NCI-H1092 treated with DMSO at 0.1 percent for 48 hours (cell line): ENCODE measurements at regions not wholly inside any gene's neighbourhood (a gene's known extent, or its start where the extent isn't known, plus 50 kb on each side); places are given as distances from the start of the nearest gene placed in this dataset.
"Not testable (repeated sequence)": the region's sequence is repeated elsewhere in the genome, so short reads cannot be mapped to it uniquely, and the experiment has no call there.

Source experiments
- DNase-seq: peaks from one replicate; lab custom pipeline; 2025; lab: John Stamatoyannopoulos, UW

DNA sequence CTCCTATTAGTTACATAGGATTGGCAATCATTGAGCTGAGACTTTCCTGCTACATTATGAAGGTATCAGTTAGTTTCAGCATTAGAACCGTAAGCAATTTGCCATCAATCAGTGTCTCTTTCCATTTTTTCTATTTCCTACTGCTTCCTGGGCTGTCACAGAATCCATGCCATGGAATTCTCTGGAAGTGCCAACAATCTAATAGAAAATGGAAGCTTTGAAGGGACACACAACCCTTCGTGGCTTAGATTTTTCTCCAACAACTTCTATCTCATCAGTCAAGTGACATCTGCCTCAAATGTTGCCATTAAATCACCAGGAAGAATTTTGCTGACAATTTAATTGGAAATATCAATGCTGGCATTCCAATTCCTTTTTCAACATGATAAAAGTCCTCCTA lies 183.5 kb upstream of the PARD3B start:
- DNase-seq = no peak

DNA sequence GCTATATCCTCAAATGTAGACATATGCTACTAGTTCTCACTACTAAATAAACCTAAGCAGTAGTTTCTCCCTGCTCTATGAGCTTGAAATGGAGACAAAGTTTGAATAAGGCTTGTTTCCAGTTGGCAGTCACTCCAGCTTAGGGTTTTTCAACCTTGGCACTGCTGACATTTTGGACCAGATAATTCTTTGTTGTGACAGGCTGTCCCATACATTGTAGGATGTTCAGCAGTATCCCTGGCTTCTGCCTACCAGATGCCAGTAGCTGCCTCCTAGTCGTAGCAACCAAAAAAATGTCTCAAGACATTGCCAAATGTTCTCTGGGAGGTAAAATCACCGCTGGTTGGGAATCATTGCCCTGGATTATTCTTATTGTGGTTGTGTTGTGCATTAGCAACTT lies 182.7 kb upstream of the PARD3B start:
- DNase-seq = no peak

DNA sequence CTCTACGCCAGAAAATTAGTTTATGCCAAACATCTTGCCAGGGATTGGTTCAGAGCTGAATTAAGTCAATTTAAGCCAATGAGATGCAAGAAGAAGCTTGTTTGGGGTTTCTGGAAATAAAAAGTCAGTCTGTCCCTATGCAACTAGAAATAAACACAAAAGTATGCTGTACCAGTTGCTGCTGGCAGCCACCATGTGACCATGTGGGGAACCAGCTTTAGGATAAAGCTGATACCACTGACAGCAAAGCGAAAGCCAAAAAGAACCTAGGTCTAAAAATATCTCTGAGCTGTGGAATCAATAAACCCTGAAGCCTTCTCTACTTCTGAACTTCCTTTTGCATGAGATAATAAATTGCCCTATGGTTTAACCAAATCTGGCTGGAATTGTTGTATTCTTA lies 181.8 kb upstream of the PARD3B start:
- no peak for DNase-seq

DNA sequence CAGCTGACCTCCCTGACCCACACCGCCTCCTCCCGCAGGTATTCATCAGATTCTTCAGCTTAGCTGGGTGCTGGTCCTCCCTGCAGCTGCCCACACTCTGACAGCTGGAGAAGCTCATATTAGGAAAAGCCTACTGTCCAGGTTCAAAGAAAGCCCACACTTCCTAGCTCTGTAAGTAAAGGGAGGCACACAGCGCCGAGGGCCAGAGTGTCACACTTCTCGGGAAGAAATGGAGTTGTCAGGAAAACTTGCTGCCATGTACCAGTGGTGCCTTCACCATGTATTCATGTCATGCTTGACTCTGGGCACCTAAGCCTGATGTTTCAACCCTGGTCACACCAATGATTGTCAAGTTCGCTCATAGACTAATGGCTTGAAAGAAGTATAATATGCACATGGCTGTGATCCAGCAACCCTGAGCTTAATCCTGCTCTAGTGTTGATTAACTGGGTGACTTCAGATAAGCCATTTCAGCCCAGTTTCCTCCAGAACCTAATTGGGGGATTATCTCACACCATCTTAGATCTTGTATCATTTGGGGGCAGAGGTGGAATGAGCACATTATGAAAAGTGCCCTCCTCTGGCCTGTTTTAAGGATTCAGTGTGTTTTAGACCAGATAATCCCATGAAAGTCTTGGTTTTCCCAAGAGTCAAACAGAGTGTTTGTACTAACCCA lies 180.3 kb upstream of the PARD3B start:
- DNase-seq = no peak

DNA sequence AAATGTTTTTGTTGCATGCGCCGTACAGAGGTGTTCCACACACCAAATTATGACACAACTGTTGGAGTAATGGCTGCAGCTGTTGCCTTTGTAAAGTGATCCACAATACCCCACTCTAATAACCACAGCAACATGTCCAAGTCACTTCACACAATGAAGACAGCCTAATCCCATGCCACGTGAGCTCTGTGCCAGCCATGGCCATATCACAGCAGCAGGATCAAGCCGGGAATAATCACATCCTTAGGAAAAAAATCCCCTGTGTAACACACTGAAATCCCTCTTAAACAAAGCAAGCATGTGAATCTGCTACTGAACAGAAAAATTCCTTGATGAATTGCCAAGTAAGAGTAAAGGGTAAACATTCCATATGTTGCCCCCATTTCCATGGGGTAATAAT lies 179.5 kb upstream of the PARD3B start:
- no peak for DNase-seq

DNA sequence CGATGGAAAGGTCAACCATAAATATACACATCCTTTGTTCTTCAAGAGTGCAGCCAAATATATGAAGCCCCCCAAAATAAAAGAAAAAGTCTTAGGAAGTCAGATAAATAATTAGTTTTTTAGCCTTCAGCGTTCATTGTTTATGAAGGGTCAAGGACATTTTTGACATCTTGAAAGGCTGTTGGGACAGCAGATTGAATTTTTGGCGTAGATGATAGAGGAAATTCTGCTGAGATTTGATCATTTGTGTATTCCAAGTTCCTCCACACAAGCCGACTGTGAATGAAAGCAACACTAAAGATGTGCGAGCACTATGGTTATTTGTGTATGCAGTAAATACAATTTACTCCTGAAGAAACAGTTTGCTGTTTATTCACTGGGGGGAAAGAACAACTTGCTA lies 177.8 kb upstream of the PARD3B start:
- no peak for DNase-seq

DNA sequence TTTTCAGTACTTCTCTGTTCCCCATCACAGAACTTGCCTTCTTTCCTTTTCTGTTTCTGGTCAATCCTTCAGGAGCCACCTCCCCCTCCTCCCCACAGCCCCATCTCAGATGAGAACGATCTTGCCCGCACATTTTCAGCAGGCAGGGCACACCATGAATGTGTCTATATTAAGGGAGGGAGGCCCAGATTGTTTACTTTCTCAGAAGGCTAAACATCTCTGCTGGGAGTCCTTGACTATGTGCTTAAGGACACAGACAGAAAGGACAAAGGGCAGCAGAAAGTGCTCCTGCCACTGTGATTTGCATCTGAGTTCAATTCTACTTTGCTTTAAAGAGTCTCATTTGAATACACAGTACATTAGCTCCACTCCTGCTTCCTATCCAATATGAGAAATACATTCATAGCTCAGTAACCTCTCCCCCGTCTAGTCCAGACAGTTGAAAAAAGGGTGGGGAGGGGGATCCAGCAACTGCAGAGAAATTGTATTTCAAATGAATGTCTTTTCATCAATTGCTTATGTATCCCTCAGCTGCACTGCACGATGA lies 175.0 kb upstream of the PARD3B start:
- DNase-seq = no peak

DNA sequence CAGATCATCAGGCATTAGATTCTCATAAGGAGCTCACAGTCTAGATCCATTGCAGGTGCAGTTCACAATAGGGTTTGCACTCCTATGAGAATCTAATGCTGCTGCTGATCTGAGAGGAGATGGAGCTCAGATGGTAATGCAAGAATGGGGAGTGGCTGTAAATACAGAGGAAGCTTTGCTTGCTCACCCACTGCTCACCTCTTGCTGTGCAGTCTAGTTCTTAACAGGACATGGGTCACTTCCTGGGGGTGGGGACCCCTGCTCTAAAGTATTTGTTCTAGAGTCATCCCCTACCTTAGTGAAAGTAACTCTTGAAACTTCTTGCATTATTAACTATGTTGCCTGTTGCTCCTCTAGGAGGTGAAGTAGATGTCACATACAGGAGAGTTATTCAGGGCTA lies 171.3 kb upstream of the PARD3B start:
- DNase-seq = no peak

DNA sequence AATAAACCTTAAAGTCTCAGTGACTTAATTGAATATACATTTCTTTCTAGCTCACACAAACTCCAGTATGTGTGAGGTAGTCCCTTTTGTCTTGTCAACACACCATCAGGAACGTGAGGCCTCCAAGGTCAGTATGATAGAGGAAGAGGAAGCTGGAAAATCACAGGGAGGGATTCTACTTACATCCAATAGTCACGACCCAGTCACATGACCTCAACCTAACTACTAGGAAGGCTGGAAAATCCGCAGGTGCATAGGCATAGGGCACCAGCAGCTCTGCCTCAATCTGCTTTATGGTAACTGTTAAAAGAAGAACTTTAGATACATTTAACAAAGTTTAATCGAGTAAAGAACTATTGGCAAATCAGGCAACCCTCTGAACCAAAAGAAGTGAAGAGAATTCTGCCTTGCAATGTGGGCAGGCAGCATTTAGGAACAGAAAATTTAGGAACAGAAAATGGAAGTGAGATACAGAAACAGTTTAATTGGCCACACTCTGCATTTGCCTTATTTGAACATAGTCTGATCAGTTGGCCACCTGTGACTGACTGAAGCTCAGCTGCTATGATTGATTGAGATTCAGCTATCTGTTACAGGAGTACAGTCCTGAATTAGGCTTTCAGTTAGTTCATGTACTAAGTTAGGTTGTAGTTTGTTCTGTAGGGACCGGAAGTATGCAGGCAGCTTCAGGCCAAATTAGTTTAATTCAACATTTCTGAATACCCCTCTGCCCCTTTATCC lies 165.0 kb upstream of the PARD3B start:
- DNase-seq = no peak

DNA sequence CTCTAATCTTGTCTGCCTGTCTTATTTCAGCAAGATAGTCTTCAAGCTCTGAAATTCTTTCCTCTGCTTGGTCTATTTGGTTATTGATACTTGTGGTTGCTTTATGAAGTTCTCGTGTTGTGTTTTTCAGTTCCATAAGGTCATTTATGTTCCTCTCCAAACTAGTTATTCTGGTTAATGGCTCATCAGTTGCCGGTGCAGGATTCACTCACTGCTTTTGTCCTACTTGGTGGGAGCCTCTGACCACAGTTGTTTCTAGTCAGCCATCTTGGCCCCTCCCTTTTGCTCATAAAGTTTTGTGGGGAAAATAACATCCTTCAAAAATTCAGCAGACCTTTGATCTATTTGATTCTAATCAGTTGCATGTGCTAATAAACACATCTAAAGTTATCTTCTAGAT lies 158.6 kb upstream of the PARD3B start:
- no peak for DNase-seq

DNA sequence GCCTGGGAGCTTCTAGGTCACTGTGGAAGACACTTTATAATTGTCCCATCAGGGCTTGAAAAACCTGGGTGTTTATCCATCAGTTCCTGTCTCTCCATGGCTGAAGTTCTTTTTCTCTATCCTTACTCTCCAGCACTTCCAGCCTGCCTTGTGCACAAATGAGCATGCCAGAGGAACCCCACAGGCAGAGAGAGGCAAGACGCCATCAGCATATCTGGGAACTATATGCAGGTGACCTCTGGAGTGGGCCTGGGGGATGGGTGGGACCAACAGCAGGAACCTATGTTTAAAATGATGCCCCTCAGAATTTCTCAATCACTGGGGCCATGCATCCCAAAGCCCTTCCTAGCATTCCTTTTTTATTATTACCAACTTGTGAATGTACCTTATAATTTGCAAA lies 156.2 kb upstream of the PARD3B start:
- no peak for DNase-seq

DNA sequence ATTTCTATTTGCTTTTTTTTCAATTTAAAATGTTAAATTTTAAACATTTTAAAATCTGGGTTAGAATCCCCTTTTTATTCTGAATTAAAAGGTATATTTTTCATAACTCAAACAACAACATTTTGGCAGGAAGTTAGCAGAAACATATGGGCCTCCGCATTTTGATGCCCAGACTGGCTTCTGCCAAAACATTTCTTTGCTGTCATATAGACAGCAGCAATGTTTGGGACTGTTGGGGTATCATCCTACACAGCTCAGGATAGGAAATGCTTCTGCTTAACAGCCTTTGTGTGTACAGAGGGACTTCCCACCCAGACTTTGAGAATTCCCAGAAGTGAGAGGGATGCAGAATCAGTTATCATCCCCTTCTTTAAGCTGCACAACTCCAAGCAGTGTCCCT lies 155.4 kb upstream of the PARD3B start:
- DNase-seq = no peak

DNA sequence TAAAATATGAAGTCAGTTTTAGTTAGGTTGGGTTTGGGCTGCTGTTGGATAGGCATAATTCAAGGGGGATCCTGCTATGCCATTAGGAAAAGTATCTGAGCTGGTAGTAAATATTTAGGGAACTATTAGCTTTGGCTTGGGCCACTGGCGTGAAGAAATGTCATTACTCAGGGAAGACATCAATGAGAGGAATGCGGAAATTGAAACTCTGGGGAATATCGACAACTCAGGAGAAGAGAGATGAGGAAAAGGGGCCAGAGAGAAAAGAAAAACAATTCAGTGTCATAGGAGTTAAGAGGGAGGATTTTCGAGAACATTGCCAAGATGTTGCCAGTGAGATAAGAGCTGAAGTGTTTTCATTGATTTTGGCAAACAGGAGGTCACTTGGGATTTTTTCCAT lies 149.7 kb upstream of the PARD3B start:
- DNase-seq = no peak

DNA sequence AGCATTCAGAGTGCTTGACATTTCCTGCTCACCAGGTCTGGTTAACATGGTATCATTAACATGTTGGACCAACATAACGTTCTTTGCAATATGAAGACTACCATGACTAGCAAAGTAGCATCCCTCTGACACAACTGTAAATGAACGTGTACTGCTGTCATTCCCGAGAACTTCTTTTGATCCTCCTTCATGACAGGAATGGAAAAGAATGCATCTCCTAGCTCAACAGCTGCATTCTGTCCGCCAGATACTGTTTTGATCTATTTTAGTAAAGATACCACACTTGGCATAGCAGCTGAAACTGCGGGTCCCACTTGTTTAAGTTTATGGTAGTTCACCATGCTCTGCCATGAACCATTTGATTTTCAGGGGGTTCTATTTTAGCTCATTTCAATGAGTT lies 144.2 kb upstream of the PARD3B start:
- DNase-seq = no peak

DNA sequence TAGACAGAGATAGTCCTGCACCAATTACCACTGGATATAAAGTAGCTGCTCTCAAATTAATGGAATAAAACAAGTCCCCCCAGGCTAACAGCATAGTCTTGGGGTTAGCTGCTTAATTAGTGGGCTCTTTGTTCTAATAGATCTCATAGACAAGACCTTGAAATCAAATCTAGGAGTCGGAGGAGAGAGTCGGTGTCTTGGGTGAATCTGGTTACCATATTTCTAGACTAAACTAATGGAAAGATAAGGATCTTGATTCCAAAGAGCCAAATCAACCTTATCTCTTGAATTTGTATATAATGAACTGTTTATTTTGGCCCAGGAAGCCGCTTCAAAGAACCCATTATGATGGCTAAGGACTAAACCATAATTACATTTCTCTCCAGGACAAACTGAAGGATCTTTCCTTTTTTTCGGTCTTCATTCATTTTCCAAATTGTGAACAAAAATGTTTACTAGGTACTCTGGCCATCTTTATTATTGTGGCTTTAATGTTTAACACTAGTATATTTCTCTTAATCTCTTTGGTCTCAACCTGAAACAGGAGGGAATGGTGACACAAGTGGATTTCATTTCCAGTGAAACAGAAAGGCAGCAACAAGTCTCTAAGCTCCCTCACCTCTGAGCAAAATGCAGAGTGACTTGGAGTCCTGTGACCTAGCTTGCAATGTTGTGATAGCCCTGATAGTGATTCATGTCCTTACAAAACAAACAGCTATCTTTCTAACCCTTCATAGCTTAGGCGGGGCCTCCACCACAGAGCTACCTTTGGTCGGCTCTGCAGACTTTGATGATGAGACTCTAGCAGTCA lies 137.9 kb upstream of the PARD3B start:
- DNase-seq = peak; percentile 10

DNA sequence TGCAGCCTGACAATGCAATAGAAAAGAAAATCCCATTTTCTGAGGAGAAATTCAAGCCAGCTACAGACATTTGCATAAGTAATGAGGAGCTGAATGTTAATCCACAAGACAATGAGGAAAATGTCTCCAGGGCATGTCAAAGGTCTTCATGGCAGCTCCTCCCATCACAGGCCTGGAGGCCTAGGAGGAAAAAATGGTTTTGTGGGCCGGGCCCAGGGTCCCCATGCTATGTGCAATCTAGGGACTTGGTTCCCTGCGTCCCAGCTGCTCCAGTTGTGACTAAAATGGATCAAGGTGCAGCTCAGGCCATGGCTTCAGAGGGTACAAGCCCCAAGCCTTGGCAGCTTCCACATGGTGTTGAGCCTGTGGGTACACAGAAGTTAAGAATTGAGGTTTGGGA lies 132.5 kb upstream of the PARD3B start:
- not testable (repeated sequence) for DNase-seq

DNA sequence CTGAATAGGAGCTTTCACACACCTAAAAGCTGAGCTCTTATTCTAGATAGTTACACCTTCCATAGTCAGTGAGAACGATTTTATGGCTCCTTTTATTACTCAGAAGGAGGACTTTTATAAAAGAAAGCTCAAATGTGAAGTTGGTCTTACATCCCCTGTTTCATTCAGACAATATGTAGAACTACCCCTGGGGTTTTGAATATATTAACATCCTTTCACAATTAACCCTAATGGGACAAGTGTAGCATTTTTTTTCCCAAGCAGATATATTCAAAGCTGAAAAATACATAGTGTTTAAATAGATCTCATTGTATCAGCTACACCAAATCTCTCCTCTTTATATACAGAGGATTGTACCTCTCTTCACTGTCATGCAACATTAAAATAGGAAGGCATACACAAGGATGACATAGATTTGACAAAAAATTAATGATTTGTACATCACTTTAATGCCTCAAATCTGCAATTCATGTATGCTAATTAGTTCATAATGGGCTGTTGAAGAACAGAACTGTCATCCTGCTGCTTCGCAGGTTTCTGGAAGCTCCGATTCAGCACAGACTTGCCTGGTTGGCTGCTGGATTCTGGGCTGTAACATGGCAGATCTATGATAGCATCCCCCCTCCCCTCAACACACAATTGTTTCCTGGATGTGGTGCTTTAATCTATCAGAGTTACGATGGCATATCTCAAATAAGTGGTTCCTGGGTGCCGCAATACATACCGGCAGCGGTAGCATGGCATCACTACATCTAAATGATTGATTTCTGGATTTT lies 129.7 kb upstream of the PARD3B start:
- no peak for DNase-seq

DNA sequence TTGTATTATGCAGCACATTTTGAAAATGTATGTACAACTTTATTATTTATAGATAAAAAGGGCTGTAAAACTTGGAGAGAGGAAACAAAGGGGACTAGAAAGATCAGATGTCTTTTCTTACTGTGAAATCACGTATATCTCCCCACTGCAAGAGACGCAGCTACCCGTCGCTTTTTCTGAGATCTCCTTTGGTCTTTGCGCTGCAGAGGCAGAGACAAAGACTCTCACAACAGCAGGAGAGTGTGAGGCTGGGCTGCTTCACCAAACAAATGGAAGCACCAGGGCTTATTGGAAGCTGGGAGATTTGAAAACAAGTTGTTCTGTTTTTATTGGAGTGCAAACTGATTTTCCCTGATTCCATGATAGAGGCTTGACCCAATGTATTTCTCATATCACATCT lies 129.0 kb upstream of the PARD3B start:
- DNase-seq = no peak

DNA sequence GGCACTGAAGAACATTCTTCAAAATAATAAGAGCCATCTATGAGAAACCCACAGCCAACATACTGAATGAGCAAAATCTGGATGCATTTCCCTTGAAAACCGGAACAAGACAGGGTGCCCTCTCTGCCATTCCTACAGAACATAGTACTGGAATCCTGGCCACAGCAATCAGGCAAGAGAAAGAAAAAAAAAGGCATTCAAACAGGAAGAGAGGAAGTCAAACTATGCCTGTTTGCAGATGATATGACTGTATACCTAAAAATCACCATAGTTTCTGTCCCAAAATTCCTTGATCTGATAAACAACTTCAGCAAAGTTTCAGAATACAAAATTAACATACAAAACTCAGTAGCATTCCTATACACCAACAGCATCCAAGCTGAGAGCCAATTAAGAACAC lies 119.5 kb upstream of the PARD3B start:
- no peak for DNase-seq

DNA sequence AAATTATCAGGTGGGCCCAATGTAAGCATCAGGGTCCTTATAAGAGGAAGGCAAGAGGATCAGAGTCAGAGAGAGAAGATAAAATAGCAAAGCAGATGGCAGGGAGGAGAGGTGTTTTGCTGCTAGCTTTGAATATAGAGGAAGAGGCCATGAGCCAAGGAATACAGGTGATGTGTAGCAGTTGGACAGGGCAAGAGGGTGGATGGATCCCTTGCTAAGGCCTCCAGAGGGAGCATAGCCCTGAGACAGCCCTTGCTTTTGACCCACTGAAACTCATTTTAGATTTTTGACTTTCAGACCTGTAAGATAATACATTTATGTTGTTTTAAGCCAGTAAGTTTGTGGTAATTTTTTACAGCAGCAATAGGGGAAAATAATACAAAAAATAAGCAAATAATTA lies 116.6 kb upstream of the PARD3B start:
- DNase-seq = no peak

DNA sequence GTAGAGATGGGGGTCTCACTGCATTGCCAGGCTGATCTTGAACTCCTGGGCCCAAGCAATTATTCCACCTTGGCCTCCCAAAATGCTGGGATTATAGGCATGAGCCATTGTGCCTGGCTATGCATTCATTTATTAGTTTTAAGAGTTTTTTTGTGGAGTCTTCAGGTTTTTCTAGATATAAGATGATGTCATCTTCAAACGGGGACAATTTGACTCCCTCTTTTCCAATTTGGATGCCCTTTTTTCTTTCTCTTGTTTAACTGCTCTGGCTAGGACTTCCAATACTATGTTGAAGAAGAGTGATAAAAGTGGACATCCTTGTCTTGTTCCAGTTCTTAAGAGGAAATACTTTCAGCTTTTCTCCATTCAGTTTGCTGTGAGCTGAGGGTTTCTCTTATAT lies 113.7 kb upstream of the PARD3B start:
- no peak for DNase-seq

DNA sequence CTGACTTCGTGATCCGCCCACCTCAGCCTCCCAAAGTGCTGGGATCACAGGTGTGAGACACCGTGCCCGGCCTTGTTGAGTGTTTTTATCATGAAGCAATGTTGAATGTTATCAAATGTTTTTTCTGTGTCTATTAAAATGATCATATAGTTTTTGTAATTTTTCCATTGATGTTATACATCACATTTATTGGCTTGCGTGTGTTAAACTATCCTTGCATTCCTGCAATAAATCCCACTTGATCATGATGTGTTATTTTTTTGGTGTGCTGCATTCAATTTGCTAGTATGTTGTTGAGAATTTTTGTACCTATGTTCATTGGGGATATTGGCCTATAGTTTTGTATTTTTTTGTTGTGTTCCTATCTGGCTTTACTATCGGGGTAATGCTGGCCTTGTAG lies 113.1 kb upstream of the PARD3B start:
- DNase-seq = no peak
